A549 (cell line): ENCODE measurements at regions not wholly inside any gene's neighbourhood (a gene's known extent, or its start where the extent isn't known, plus 50 kb on each side); places are given as distances from the start of the nearest gene placed in this dataset.

Experiments
- ATOH8 ChIP-seq: fragments of 250-450 bp; sonication (Bioruptor Pico); IDR thresholded peaks from 2 replicates; pipeline ENCODE4 v1.5.0; 2020; ENCODE audit warnings: low read depth, mild to moderate bottlenecking, moderate library complexity
- BCL3 ChIP-seq: fragments of >200 bp; sonication (Bioruptor Twin); formaldehyde crosslinking; IDR thresholded peaks from 3 replicates; pipeline ENCODE4 v1.6.1; 2016
- BHLHE40 ChIP-seq: IDR thresholded peaks from 2 replicates; pipeline ENCODE4 v1.6.1; 2012; ENCODE audit warnings: low read depth, low read length, inconsistent platforms
- CEBPB ChIP-seq, 2 experiments: fragments of >200 bp in 1 of 2; sonication (Bioruptor Twin) in 1 of 2; formaldehyde crosslinking in 1 of 2; IDR thresholded peaks; 2 replicates each; pipeline ENCODE4 v1.6.1; 2012 to 2016
- CHD2 ChIP-seq: fragments of 150-350 bp; IDR thresholded peaks from 2 replicates; pipeline ENCODE4 v1.6.1; 2014; ENCODE audit warnings: low read length; ENCODE audit not compliant: partially characterized antibody
- CTCF ChIP-seq: fragments of >200 bp; sonication (Bioruptor Twin); formaldehyde crosslinking; IDR thresholded peaks from 3 replicates; pipeline ENCODE4 v1.5.1; 2016
- E2F6 ChIP-seq: IDR thresholded peaks from 2 replicates; pipeline ENCODE4 v1.6.1; 2012; ENCODE audit warnings: low read depth, borderline replicate concordance
- ELK1 ChIP-seq: fragments of 150-350 bp; IDR thresholded peaks from 2 replicates; pipeline ENCODE4 v1.6.1; 2014; ENCODE audit warnings: low read depth, mild to moderate bottlenecking, low read length
- ESRRA ChIP-seq: fragments of 150-350 bp; IDR thresholded peaks from 2 replicates; pipeline ENCODE4 v1.6.1; 2014; ENCODE audit warnings: mild to moderate bottlenecking, low read length, borderline replicate concordance
- HDAC2 ChIP-seq: fragments of 200-600 bp; sonication (generic); IDR thresholded peaks from 2 replicates; pipeline ENCODE4 v1.6.1; 2016
- HES2 ChIP-seq: fragments of >200 bp; sonication (Bioruptor Twin); formaldehyde crosslinking; IDR thresholded peaks from 2 replicates; pipeline ENCODE4 v1.6.1; 2016
- HMGXB4 ChIP-seq: fragments of 250-450 bp; sonication (Bioruptor Pico); IDR thresholded peaks from 2 replicates; pipeline ENCODE4 v1.5.0; 2021; ENCODE audit warnings: mild to moderate bottlenecking, moderate library complexity, borderline replicate concordance
- HOXB13 ChIP-seq: fragments of 250-450 bp; sonication (Bioruptor Pico); IDR thresholded peaks from 2 replicates; pipeline ENCODE4 v1.5.0; 2020; ENCODE audit warnings: low read depth, mild to moderate bottlenecking, moderate library complexity
- HOXB5 ChIP-seq: fragments of 250-450 bp; sonication (Bioruptor Pico); IDR thresholded peaks from 2 replicates; pipeline ENCODE4 v1.5.0; 2020; ENCODE audit warnings: mild to moderate bottlenecking, moderate library complexity
- KDM5A ChIP-seq: fragments of 200-600 bp; sonication (generic); IDR thresholded peaks from 2 replicates; pipeline ENCODE4 v1.6.1; 2016; ENCODE audit warnings: antibody characterized with exemption, mild to moderate bottlenecking
- MYC ChIP-seq: IDR thresholded peaks from 2 replicates; pipeline ENCODE4 v1.6.1; 2012; ENCODE audit warnings: mild to moderate bottlenecking, inconsistent platforms, low read length, improper control_type of control experiment, borderline replicate concordance
- NFE2L2 ChIP-seq: fragments of 150-350 bp; conservative IDR thresholded peaks from 2 replicates; pipeline ENCODE4 v1.6.1; 2014; ENCODE audit warnings: low read length
- NPAS2 ChIP-seq: fragments of 250-450 bp; sonication (Bioruptor Pico); IDR thresholded peaks from 2 replicates; pipeline ENCODE4 v1.8.0; 2022; ENCODE audit warnings: mild to moderate bottlenecking, moderate library complexity, borderline replicate concordance
- NR3C1 ChIP-seq: fragments of >200 bp; sonication (Bioruptor Twin); formaldehyde crosslinking; IDR thresholded peaks from 3 replicates; pipeline ENCODE4 v1.6.1; 2017
- PBX3 ChIP-seq: IDR thresholded peaks from 2 replicates; pipeline ENCODE4 v1.6.1; 2012
- POLR2AphosphoS2 ChIP-seq: conservative IDR thresholded peaks from 2 replicates; pipeline ENCODE4 v1.6.1; 2012; ENCODE audit warnings: low read length, improper control_type of control experiment, inconsistent platforms
- RAD21 ChIP-seq, 2 experiments: fragments of >200 bp in 1 of 2; sonication (Bioruptor Twin) in 1 of 2; formaldehyde crosslinking in 1 of 2; IDR thresholded peaks in 1 of 2; conservative IDR thresholded peaks in 1 of 2; 2 replicates in 1 of 2; 3 replicates in 1 of 2; pipeline ENCODE4 v1.6.1; 2012 to 2018; ENCODE audit warnings: inconsistent platforms in 1 of 2
- RFX5 ChIP-seq: fragments of 450-650 bp; IDR thresholded peaks from 2 replicates; pipeline ENCODE4 v1.7.1; 2014; ENCODE audit warnings: antibody characterized with exemption, mild to moderate bottlenecking, moderate library complexity
- SREBF2 ChIP-seq: fragments of 450-650 bp; IDR thresholded peaks from 2 replicates; pipeline ENCODE4 v1.6.1; 2014; ENCODE audit warnings: mild to moderate bottlenecking, moderate library complexity
- TFCP2L1 ChIP-seq: fragments of 250-450 bp; sonication (Bioruptor Pico); IDR thresholded peaks from 2 replicates; pipeline ENCODE4 v1.5.0; 2021; ENCODE audit warnings: mild to moderate bottlenecking
- TP53 ChIP-seq: fragments of 250-450 bp; sonication (Bioruptor Pico); IDR thresholded peaks from 2 replicates; pipeline ENCODE4 v1.5.0; 2021; ENCODE audit warnings: mild to moderate bottlenecking, moderate library complexity
- USF2 ChIP-seq: fragments of 450-650 bp; IDR thresholded peaks from 2 replicates; pipeline ENCODE4 v1.6.1; 2014; ENCODE audit warnings: antibody characterized with exemption
- ZFP36 ChIP-seq: fragments of 450-650 bp; IDR thresholded peaks from 2 replicates; pipeline ENCODE4 v1.6.1; 2014; ENCODE audit warnings: borderline replicate concordance; ENCODE audit not compliant: partially characterized antibody
- ZNF302 ChIP-seq: fragments of 250-450 bp; sonication (Bioruptor Pico); IDR thresholded peaks from 2 replicates; pipeline ENCODE4 v1.9.0; 2021; ENCODE audit warnings: inconsistent platforms, mild to moderate bottlenecking, moderate library complexity

- TF ChIP-seq TP53 (CRISPR knock-in tag) (no peak), PBX3 (no peak), USF2 (no peak), HOXB13 (no peak), RFX5 (no peak), SREBF2 (no peak), BHLHE40 (no peak), NPAS2 (CRISPR knock-in tag) (no peak), HES2 (no peak), ELK1 (no peak), NFE2L2 (no peak), TFCP2L1 (CRISPR knock-in tag) (0 out of 2 replicates have a peak, but pooled peaks have one; percentile 42), CEBPB (IDR thresholded peaks at IDR 0.05) (no peak), ZFP36 (no peak), ATOH8 (CRISPR knock-in tag) (no peak), POLR2AphosphoS2 (no peak), MYC (no peak), HOXB5 (CRISPR knock-in tag) (0 out of 2 replicates have a peak, but pooled peaks have one; percentile 23), ESRRA (no peak), CTCF (peak; percentile 19; the same call in 1 of the 3 replicates), HDAC2 (no peak), E2F6 (peak; percentile 28), ZNF302 (CRISPR knock-in tag) (no peak), NR3C1 (no peak), HMGXB4 (no peak), BCL3 (0 out of 3 replicates have a peak, but pooled peaks have one; percentile 64), CHD2 (no peak), RAD21 (conservative IDR thresholded peaks at IDR 0.05 in 1 of 2, IDR thresholded peaks at IDR 0.05 in 1 of 2) (peak; percentile 26 to 29; a peak in 3 of 5 replicates), KDM5A (peak; percentile 19; the same call in 1 of the 2 replicates)
Measured at GRCh38 chr19:24033301-24033962, 53.6 kb upstream of the ZNF254 start (continued).
